Renal pelvis (tissue), 1 donor: ENCODE measurements at regions not wholly inside any gene's neighbourhood (a gene's known extent, or its start where the extent isn't known, plus 50 kb on each side); places are given as distances from the start of the nearest gene placed in this dataset.

ENCODE experiments used
- DNase-seq: peaks from one replicate; pipeline ENCODE4 v3.0.0-alpha.2; 2013

DNA sequence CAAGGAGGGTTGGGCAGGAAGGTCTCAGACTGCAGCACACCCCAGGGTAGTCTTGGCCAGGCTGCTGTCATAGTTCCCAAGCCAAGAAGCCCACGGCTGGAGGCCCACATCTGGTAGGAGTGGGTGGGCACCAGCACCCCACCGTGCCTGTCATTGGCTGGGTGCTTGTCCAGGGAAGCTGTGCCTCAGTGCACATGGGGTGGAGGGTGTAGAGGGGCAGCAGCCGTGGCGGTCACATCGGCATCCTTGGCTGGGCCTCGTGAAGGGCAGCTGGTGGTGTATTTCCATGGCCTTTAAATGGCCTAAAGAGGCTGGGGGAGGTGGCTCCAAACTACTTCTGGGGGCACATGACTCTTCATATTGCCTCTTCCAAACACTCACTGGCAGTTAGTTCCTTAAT is 119.6 kb upstream of the USP24 start:
- no peak for DNase-seq

DNA sequence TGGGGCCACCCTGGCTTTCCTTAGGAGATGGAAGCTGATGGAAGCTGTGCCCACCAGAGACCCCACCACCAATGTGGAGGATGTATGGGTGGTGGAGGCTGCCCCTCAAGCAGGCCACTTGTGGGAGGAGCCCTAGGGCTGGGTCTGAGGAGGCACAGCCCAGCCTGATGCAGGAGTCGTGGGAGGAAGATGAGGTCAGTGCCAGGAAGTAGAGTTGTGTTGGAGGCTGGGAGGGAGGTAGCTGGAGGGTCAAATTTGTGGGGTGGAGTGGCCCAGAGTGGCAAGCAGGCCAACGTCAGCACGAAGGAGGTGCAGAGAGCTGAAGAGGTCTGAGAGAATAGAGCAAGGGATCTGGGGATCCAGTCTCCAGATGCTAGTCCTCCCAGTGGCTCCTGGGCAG is 119.0 kb upstream of the USP24 start:
- DNase-seq, result no peak

DNA sequence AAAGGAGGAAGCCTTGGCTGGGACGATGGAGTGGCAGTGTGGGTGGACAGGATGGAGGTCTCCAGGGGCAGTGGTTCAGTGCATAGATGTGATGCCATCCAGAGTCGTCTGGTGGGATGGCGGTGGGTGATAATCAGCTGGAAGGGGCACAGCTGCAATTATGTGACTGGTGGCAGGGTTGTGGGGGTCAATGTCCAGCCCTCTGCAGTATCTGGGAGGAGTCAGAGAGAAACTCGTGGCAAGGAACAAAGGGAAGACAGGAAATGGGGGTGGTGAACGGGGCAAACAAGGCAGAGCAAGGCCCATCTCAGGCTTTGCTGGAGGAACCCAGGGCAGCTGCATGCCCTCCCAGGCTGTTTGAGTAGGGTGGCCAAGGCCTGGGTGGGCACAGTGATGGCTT is 118.3 kb upstream of the USP24 start:
- no peak for DNase-seq

DNA sequence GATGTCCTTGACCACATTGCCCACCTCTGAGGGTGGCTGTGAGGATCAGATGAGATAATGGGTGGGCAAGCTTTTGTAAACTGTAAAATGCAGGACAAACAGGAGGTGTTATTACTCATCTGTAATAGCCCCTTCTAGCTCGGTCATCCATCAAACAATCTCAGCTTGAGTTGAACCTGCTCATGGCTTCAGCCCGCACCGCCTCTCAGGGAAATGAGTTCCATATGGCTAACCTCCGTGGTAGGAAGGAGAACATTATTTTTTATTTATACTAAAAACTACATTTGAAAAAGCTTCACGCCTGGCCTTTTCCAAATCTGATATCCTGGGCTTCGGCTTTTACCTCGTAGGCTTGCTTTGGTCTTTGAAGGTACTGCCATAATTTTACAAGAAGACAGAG is 116.2 kb upstream of the USP24 start:
- peak; percentile 12 for DNase-seq

DNA sequence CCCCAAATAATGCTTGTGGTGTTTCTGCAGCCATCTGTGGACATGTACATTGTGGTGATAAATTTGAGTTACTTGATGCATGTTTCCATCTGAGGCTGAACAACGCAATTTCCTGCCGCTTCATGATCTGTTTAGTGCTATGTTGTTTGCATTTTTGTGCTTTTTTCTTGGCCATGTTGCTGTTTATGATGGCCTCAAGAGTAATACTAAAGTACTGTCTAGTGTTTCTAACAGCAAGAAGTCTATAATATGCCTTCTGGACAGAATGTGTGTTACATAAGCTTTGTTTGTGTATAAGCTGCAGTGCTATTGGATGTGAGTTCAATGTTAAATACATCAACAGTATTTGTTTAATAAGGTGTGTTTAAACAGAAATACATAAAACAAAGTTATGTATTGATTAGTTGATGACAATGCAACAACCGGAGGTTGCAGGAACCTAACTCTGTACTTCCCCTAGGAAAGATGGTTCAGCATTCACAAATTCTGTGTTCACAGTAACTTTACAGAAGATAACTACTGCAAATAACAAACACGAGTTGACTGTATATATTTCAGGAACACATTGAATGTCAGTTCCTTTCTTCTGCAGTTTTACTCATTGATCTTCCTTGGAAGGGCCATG is 114.8 kb upstream of the USP24 start:
- no peak for DNase-seq

DNA sequence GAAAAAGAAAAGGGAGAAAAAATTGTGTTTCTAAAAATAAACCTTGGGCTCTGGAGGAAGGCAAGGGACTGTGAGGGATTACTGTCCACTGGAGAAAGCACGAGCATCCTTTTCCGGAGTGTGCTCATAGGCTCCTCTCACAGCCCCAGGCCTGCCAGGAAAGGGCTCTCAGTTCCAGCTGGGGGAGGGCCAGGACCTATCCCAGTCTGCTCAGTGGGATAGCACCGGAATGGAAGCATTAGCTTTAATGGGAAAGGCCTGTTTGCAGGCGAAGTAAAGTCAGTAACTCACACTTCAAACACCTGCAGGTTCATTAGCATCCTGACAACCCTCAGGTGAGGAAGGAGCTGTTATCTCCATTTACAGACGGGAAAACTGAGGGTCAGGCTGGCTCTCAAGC is 113.9 kb upstream of the USP24 start:
- DNase-seq, result no peak

DNA sequence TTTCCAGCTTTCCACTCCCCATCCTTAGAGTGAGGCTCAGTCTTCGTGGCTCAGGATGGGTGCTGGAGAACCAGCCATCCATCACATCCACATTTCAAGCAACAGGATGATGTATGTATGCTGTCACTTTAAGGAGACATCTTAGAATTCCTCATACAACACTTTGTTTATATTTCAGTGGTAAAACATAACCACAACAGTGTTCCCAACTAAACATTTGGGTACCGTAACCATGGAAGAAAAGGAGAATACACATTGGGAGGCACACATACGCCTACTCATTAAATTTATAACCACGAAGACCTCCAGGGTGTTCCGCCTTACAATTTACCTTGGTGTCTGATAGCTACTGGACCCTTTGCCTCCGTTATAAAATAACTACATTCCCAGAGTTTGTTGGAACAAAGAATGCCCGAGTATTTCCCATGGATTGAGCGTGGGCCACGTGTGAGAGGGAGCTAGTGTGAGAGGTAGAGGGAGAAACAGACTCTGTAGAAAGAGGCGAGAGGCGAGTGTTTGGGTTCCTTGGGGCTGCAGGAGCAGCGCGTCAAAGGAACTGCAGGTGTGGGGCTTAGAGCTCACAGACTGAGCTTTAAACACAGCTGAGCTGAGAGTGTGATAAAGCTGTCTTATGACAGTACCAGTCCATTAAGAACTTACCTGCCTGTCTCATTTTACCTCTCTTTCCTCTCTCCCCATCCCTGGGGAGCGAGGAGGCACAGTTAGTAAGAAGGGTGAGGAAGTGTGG is 111.5 kb upstream of the USP24 start:
- DNase-seq, result no peak

DNA sequence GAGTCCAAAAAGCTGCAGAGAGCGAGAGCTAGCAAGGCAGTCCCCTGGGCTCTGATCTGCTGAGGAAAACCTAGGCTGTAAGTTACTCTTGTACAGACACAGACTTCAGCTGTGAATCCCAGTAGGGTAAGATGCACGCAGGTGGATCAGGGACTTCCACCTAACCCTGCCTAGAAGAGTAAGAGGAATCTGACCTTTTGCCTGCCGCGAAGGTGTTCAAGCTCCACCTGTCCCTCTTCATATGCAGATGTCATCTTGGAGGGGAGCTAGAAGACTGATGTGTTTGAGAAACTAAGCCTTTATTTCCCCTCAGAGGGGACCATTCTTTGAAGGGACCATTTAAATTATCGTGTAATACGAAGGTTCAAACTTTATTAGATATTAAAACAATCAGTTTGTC is 108.6 kb upstream of the USP24 start:
- DNase-seq, result no peak

DNA sequence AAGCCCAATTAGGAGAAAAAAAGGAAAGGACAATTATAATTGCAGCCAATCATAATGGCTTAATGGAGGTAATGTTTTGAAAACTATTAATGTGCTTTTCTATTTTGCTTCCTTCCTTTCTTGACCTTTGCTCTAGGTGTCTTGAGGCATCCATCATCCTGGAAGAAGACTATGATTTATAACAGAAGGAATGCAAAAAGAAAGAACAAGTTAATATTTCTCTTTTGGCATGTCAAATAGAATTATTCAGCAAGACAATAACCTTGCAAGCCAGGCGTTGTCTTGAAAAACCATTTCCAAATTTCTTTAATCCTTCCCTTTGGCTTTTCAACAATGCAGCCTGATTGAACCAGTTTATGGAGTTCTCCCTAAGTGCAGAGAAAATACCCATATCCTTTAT is 107.7 kb upstream of the USP24 start:
- DNase-seq, result no peak

DNA sequence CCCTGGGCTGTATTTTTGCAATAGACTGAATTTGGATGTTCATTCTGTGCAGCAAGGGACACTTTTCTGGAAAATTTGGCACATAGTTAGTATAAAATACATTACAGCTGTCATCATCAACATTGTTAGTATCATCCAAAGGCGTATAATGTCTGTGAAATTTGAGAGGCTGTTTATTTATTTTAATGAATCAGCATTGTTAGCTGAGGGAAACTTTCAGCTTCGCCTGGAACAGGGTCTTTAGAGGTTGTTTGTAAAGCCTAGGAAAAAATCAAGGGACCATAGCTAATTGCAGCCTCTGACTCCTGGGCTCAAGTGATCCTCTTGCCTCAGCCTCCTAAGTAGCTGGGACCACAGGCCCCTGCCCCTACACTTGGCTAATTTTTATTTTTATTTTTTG is 106.8 kb upstream of the USP24 start:
- no peak for DNase-seq

DNA sequence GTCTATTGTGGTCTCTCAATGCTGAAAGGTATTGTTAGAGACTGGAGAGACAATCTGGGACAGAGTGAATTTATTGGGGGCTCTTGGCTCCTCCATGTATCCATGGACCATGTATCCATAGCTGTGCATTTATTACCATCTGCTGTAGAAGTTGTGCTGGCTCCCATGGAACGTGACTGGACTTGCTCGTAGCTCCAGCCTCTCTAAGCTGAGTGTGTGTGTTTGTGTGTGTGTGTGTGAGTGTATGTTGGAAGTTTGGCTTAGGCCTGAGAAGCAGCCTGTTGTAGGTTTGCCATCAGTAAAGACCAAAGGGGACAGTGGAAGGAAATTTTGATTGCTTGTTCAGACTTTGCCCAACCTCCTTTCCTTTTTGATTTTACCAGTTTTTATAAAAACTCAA is 105.7 kb upstream of the USP24 start:
- no peak for DNase-seq

DNA sequence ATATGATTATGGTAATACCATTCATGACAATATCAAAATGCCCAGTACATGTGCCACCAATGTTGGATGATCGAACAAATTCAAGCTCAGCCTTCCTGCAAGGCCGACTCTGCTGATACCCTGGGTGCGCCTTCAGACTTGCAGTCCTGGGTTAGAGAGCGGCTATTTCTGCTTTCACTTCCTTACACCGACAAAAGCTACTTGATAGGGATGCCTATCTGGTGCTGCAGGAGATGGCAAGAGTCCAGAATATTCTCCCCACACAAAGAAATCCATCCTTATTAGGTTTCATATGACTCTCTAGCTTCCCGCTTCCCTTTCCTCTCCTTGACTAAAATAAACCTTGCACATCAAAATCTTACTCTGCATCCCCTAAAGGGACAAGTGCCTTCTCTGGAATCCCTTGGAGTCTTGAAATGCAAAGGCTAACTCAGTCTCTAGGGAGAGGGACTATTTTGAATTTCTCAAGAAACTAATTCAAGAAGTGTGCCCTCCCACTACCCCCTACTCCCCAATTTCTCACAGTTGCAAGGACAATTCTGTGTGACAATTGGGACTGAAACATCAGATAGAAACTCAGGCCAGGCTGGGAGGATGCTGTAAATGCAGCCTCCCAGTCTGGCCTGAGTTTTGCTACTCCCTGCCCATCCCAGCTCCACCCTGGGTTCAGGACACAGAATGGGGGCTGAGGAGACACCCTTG is 103.1 kb upstream of the USP24 start:
- no peak for DNase-seq

DNA sequence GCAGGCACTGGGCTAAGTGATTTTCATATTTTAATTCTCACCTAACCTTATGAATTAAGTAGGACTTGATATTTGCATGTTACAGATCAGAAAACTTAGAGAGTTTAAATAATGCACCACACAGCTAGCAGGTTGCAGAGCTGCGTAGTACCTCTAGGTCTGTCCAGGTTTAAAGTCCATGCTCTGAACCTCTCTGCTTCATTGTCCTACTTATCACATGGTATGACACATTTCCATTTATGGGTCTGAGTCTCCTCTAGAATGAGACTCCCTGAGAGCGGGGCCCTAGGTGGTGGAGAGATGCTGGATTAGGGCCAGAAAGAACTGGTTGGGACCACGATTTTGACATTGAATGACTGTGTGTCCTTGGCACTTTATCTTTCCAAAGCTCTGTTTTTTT is 102.5 kb upstream of the USP24 start:
- DNase-seq, result no peak

DNA sequence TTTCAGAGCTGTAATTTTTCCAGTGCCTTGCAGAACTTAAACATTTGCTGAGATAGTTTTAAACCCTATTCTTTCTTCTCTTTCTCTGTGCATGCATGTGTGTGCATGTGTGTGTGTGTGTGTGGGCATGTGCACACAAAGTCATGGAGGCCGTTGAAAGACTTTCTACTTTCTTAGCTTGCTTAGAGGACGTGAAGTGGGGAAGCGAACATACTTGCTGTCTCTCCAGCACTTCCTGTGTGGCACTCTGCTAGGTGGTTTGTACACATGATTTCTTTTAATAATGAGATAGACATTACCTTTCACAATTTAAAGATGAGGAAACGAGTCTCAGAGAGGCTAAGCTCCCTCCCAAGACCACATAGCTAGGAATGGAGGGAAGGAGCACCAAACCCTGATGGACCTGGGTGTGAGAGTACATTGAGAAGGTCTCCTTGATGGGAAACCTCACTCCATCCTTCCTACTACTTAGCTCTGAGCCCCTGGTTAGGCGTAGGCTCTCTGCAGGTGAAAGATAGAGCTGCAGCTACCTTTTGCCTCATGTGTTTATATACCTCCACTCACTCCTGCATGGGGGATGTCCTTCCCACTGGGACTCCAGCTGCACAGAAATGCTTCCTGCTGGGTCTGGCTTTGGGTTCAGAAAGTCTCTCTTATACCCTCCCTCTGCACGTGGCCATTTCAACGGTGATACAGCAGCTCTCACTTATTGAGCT is 101.9 kb upstream of the USP24 start:
- DNase-seq, result no peak

DNA sequence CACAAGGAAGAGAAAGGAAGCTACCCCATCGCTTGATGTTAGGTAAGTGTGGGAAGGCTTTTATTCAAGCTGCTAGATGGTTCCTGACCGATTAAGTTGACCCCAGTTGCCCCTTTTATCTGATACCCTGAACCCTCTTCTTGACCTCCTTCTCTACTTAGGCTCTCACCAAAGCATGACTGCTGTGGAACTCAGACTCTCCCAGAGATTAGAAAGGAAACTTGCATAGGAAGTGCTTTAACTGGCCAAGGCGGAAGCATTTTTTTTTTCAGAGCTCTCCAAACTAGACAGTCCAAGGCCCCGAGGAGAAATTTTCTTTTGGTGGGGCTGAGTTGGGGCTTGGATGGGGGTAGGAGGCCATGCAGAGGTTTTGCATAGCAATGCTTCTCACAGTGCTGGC is 101.3 kb upstream of the USP24 start:
- no peak for DNase-seq

DNA sequence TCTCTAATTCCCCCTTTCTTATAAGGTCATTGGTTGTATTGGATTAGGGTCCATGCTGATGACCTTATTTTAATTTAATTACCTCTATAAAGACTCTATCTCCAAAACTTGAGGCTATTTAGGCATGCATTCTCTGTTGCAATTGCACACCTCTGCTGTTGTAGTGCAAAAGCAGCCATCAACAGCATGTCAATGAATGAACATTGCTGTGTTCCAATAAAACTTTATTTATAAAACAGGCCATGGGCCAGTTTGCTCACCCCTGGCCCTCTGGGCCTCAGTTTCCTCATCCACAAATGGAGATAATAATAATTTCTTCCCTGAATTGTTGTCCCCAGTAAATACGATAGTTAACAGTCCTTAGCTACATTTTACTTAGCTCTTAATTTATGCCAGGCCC is 100.4 kb upstream of the USP24 start:
- no peak for DNase-seq

DNA sequence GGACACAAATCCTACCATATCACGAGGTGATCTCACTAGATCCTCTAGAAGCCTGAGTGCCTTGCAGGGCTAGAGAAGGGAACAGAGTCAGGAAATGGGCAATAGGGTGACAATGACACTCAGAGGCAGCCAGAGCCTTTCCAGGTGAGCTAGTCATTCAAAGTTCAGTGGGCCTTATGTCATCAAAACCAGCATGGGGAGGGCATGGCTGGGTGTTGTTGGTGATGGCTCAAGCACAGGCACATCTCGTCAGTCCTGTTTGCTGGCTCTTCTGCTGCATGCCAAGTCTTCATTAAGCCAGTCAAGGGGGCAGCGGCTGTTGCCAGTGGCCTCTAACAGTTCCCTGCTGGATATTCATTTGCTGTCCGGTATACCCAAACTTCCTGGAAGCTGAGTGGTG is 99.6 kb upstream of the USP24 start:
- no peak for DNase-seq

DNA sequence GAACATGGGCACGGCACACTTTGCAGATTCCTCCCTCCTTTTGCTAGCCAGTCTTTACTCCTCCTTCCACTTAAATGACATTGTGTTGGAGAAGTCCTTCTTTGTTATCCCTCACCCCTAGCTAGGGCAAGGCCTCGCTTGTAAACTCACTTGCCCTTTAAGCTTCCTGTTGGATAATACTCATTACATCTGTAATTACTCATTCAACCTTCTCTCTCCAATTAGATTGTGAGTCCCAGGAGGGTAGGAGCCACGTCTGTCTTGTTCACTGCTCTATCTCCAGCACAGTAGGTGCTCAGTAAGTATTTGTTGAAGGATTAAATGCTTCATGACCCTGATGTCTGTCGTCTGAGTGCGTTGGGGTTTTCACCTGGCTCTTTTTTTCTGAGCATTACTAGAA is 98.7 kb upstream of the USP24 start:
- no peak for DNase-seq

DNA sequence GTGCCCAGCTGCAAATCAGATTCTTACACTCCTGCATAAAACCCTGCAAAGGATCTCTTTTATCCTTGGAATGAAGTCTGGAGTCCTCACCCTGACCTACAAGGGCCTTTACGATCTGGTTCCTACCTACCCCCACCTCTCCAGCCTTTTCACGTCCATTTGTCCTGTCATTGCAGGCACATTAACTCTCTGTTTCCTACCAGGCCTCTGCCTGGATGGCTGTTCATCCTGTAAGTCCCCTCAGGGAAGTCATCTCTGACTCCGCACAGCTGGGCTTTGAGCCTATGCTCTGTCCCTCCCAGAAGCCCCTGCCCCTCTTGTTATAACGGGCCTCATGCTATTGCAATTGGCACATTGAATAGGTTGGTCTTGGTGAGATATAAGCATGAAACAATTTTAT is 96.8 kb upstream of the USP24 start:
- DNase-seq, result no peak

DNA sequence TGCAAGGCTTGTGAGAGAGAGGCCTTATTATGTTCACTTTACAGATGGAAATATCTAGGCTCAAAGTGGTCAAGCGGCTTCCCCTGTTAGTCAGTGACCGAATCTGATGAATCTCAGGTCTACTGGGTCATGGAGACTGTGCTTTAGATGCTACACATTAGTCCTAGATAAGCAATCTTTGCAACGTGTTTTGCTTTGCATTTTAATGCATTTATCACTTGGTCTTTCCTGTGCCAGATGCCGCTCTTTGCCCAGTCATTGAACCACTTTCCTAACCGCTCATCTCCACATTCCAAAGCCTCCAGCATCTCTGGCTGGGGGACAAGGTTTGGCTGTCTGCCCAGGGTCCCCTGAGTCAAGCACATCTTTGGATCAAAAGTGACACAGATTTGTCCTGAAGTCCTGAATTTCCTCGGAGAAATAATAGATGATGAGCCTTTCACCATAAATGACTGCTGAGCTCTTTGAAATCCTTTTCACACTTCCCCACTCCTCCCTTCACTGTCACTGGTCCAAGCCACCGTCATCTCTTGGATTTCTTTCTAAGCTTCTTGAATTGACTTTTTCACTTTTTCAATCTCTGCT is 96.0 kb upstream of the USP24 start:
- DNase-seq, result no peak

DNA sequence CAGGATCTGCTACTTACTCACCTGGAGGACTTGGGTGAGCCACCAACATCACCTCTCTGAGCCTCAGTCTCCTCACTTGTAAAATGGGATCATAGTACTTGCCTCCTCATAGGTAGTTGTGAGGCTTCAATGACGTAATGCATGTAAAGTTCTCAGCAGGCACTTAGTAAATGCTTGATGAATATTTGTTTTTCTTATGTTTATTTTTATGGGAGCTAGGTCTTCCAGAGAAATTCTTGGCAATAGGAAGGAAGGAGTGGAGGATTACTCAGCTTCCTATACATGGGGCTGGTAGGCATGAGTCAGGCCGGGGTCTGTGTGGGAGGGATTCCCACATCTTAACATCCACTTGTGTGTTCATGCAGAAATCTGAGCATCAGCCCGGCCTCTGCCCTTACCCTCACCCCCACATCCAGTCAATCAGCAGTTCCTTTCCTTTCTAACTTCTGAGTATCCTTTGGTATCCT is 95.4 kb upstream of the USP24 start:
- DNase-seq, result no peak

DNA sequence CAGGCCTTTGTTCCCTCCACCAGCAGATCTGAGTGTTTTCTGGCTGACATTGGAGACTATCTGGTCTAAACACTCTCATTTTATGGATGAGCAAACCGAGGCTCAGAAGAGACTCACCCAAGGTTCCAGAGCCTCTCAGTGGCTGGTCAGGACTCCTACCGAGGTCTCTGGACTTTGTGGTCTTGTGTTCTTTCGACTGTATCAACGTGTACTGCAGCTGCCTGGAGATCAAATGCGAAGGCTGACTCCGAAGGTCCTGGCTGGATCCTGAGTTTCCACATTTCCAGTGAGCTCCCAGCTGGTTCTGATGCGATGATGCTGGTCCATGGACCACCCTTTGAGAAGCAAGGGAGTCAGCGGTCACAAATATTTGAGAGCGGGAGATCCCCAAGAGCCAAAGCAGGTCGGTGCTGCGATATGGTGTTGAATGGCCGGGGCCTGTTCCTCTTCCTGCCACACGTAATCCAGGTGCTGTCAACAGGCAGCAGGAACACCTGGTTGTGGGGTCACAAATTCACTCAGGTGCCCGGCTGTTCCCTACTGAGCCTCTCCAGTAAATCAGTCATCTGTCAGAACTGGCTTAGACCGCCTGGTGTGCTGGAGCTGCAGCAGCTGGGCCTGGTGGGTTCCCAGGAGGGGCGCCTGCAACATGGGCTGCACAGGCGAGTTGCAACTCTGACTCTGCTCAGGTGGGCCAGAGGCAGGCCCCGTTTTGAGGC is 94.8 kb upstream of the USP24 start:
- DNase-seq, result no peak
